Tibial nerve (tissue), 3 donors: ENCODE measurements at regions not wholly inside any gene's neighbourhood (a gene's known extent, or its start where the extent isn't known, plus 50 kb on each side); places are given as distances from the start of the nearest gene placed in this dataset.

ENCODE experiments used
- POLR2A ChIP-seq, 2 donors: fragments of 450-650 bp; IDR thresholded peaks; one replicate each; pipeline ENCODE4 v1.6.1; 2017; ENCODE audit warnings: antibody characterized with exemption in 2 of 2, mild to moderate bottlenecking in 2 of 2, moderate library complexity in 2 of 2
- TF ChIP-seq, protein P1 (sequence below), 5 experiments: fragments of 200-600 bp in 3 of 5; fragments of 450-650 bp in 2 of 5; sonication (generic) in 3 of 5; IDR thresholded peaks; one replicate each; pipeline ENCODE4 v1.5.1; 2016 to 2019; ENCODE audit warnings: antibody characterized with exemption in 5 of 5, mild to moderate bottlenecking in 3 of 5, moderate library complexity in 2 of 5

DNA sequence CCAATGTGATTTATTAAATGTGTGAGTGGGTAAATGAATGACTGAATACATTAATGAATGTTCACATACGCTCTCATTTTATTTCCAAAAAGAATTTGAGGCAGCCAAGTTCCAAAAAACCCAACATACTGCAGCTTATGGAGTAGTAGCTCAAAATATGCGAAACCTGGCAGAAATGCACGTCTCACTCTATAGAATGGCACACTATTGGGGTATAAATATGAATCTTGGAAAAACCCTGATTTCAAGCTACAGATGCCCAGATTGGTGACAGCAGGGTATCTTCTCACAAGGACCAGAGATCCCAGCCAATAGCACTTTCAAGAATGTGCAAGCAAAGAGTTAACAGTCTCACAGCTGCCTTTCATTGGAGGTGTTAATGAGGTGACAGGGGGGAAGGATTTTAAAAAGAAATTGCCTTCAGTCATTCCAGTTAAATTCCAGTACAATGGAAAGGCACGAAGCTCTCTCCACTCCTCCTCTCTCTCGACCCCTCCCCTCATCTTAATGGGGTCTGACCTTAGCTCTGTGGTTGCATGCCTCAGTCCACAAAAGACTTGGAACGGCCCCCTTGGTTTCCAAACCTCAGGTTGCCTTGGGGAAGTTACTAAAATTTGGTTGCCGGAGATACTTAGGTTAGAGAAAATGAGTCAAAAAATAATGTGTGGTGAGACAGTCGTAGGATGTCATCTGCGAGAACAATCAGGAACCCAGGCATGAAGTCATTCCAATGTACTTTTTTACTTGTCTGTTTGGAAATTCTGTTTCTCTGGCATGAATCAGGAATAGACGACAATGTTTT lies 307.4 kb downstream of the NFIB start:
- TF ChIP-seq POLR2A (IDR thresholded peaks at IDR 0.05) = no peak
- TF ChIP-seq, protein P1, sequence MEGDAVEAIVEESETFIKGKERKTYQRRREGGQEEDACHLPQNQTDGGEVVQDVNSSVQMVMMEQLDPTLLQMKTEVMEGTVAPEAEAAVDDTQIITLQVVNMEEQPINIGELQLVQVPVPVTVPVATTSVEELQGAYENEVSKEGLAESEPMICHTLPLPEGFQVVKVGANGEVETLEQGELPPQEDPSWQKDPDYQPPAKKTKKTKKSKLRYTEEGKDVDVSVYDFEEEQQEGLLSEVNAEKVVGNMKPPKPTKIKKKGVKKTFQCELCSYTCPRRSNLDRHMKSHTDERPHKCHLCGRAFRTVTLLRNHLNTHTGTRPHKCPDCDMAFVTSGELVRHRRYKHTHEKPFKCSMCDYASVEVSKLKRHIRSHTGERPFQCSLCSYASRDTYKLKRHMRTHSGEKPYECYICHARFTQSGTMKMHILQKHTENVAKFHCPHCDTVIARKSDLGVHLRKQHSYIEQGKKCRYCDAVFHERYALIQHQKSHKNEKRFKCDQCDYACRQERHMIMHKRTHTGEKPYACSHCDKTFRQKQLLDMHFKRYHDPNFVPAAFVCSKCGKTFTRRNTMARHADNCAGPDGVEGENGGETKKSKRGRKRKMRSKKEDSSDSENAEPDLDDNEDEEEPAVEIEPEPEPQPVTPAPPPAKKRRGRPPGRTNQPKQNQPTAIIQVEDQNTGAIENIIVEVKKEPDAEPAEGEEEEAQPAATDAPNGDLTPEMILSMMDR (IDR thresholded peaks at IDR 0.05) = no peak
